Spleen (tissue), 7 donors: ENCODE measurements at regions not wholly inside any gene's neighbourhood (a gene's known extent, or its start where the extent isn't known, plus 50 kb on each side); places are given as distances from the start of the nearest gene placed in this dataset.

Experiments
- CTCF ChIP-seq, 11 experiments: fragments of 200-600 bp in 7 of 11; fragments of 450-650 bp in 4 of 11; sonication (generic) in 4 of 11; IDR thresholded peaks in 8 of 11; conservative IDR thresholded peaks in 3 of 11; 1 replicate in 7 of 11; 2 replicates in 4 of 11; pipeline versions ENCODE4 v1.4.0 to v1.8.0; 2016 to 2021; ENCODE audit warnings: antibody characterized with exemption in 11 of 11, inconsistent platforms in 4 of 11, mild to moderate bottlenecking in 1 of 11
- POLR2AphosphoS5 ChIP-seq, 3 donors: sonication (generic); formaldehyde crosslinking; IDR thresholded peaks; one replicate each; pipeline ENCODE4 v1.5.1; 2017; ENCODE audit warnings: antibody characterized with exemption in 3 of 3
- donor health status: DM: no; HTN: no; CAD: no; lungs with moderate emphysema.
- donor health status: DM: no; HTN: no; CAD: no.
- donor health status: DM: no; HTN: no; CAD: no.

DNA sequence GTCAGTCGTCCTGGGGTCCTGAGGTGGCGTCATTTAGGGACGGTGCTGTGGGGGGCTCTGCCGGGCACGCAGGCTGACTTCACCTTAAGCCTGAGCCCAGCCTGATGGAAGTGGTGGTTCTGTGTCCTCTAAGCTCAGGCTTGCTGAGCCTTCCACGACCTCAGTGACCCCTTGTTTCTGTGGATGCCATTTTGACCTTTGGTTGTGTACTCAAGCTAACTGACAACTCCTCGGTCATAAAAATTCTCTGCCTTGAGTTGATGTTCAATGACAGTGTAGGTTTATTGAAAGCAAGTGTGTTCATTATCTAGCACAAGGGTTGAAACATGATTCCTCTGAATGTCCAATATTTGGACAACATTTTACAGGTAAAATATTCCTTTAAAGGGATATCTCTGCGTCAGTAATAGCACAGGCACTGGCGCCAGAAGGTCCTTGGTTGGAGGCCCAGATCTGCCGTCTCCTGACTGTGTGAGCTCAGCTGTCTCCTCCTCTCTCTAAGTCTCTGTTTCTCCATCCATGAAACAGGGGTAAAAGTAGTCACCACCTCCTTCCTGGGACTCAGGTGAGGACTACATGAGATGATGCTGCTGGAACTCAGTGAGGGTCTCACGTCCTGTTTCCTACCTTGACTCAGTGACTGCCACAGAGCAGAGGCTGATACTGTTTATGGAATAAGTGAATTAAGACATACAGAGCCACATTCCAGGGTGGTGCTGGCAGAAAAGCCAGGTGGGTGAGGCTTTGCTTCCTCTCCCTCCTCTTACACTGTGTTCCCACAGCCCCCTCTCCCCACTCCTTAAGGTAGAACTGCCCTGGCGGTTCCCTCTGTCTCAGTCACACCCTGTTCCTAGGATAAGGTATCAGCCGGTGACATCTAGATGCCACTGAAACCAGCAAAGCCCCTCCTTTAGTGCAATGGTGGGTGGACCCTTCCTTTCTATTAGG lies 75.7 kb downstream of the IRF8 start:
- no peak for TF ChIP-seq POLR2AphosphoS5 (IDR thresholded peaks at IDR 0.05)
- TF ChIP-seq CTCF (IDR thresholded peaks at IDR 0.05 in 8 of 11, conservative IDR thresholded peaks at IDR 0.05 in 3 of 11) = no peak
